Natural killer cell treated with Interleukin-12 subunit alpha and Interleukin-12 subunit beta and Interleukin-15 and Interleukin-18, amount 100 ng/mL, for 72 hours (primary cell): ENCODE measurements at regions not wholly inside any gene's neighbourhood (a gene's known extent, or its start where the extent isn't known, plus 50 kb on each side); places are given as distances from the start of the nearest gene placed in this dataset.

Source experiments
- ATAC-seq, 2 donors: fragments of 150-1000 bp; cut with Tn5 transposase in 1 of 2; sonication (Bioruptor Pico), chemical (Tn5 transposase) in 1 of 2; 2 replicates each; pipeline ENCODE4 v1.10.0; 2021
- DNase-seq: peaks from one replicate; pipeline ENCODE4 v3.0.0; 2022; ENCODE audit warnings: low spot score
- H3K27ac Mint-ChIP-seq, 2 donors: 1 replicate in 1 of 2; 2 replicates in 1 of 2; pipeline ENCODE4 v1.8.0; 2022; ENCODE audit warnings: mixed read lengths in 2 of 2, mild to moderate bottlenecking in 1 of 2, moderate library complexity in 1 of 2
- H3K27me3 Mint-ChIP-seq, 2 donors: 1 replicate in 1 of 2; 2 replicates in 1 of 2; pipeline ENCODE4 v1.8.0; 2022; ENCODE audit warnings: mixed read lengths in 2 of 2
- H3K36me3 Mint-ChIP-seq: one replicate; pipeline ENCODE4 v1.8.0; 2022; ENCODE audit warnings: mixed read lengths
- H3K4me1 Mint-ChIP-seq, 2 donors: 1 replicate in 1 of 2; 2 replicates in 1 of 2; pipeline ENCODE4 v1.8.0; 2022; ENCODE audit warnings: low read depth in 2 of 2, mixed read lengths in 2 of 2, mild to moderate bottlenecking in 1 of 2
- H3K4me3 Mint-ChIP-seq: one replicate; pipeline ENCODE4 v1.8.0; 2022; ENCODE audit warnings: mixed read lengths
- H3K9me3 Mint-ChIP-seq: 2 replicates; pipeline ENCODE4 v1.8.0; 2022; ENCODE audit warnings: mixed read lengths

- no peaks in the 10 kb centered on the region for H3K36me3 Mint-ChIP-seq
- no peaks in the 10 kb centered on the region for H3K4me1 Mint-ChIP-seq
- H3K27ac Mint-ChIP-seq = no peak overlapping the region
- DNase-seq (no peak), ATAC-seq (no peak)
- no peak overlapping the region for H3K4me3 Mint-ChIP-seq
- H3K27me3 Mint-ChIP-seq = no peaks in the 10 kb centered on the region
- peaks cover 16% of the 10 kb centered on the region for H3K9me3 Mint-ChIP-seq
Measured at GRCh38 chr18:30134020-30134419, 908.5 kb downstream of the DSC3 start.

DNA sequence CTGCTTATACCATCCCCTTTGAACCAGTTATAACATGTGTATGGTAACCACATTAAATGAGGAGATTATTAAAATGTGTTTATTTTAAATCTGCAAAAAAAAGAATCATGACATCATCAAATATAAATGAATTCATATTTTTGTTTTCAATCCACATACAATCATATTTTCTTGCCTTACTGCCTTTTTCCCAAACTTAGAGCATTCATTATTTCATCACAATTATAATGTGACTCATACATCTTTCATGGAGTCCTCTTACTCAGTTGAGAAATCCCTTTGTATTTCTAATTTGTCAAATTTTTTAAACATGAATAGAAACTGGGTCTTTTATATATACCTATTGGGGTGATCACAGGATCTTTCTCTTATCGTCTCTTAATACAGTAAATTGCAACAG lies 909.6 kb downstream of the DSC3 start:
- no peaks in the 10 kb centered on the region for H3K4me1 Mint-ChIP-seq
- H3K27ac Mint-ChIP-seq = no peak overlapping the region
- ATAC-seq (no peak), DNase-seq (no peak)
- no peak overlapping the region for H3K4me3 Mint-ChIP-seq
- H3K9me3 Mint-ChIP-seq = peaks cover 16% of the 10 kb centered on the region
- no peaks in the 10 kb centered on the region for H3K36me3 Mint-ChIP-seq
- no peaks in the 10 kb centered on the region for H3K27me3 Mint-ChIP-seq

- H3K4me3 Mint-ChIP-seq = no peak overlapping the region
- no peaks in the 10 kb centered on the region for H3K36me3 Mint-ChIP-seq
- no peak overlapping the region for H3K27ac Mint-ChIP-seq
- ATAC-seq (no peak), DNase-seq (no peak)
- peaks cover 8% of the 10 kb centered on the region for H3K9me3 Mint-ChIP-seq
- no peaks in the 10 kb centered on the region for H3K27me3 Mint-ChIP-seq
- H3K4me1 Mint-ChIP-seq = no peaks in the 10 kb centered on the region
Measured at GRCh38 chr18:30121397-30121796, 921.1 kb downstream of the DSC3 start.

DNA sequence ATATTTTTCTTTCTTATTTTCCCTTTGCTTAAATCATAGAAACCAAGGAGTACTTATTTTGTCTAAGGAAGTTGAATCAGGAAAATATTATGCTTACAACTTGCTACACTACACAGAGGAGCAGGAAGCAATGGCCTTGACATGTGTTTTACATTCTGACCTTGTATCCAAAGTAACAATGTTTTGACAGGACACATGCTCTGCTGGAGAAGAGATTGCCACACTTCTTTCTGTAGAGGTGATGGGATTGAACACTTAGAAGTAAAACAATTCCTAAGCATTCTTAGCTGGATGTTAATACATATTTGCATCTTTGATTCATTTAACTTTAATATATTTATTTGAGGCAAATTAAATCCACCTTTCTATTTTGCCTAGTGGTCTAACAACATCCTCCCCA lies 929.1 kb downstream of the DSC3 start:
- H3K4me3 Mint-ChIP-seq = no peak overlapping the region
- H3K27ac Mint-ChIP-seq = no peak overlapping the region
- H3K27me3 Mint-ChIP-seq = no peaks in the 10 kb centered on the region
- peaks cover 4% of the 10 kb centered on the region for H3K9me3 Mint-ChIP-seq
- H3K36me3 Mint-ChIP-seq = no peaks in the 10 kb centered on the region
- DNase-seq = no peak
- ATAC-seq = no peak
- H3K4me1 Mint-ChIP-seq = no peaks in the 10 kb centered on the region

DNA sequence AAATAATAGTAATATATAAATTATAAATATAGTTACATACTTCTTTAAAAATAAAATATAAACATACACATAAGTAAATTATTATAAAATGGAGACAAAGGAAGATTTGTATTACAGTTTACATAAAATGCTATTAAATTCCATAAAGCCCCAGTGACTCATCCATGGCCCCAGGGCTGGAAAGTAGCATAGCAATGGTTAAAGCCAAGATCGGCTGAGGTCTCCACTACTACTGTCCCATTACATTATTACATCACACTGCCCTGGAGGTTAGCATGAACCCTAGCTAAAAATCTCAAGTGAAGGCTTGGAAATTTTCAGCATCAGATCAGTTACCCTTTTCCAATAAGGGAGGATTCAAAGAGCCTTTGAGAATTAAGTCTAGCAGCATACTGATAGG lies 936.2 kb downstream of the DSC3 start:
- DNase-seq (no peak), ATAC-seq (no peak)
- H3K4me1 Mint-ChIP-seq = no peaks in the 10 kb centered on the region
- no peak overlapping the region for H3K4me3 Mint-ChIP-seq
- peaks cover 7% of the 10 kb centered on the region for H3K9me3 Mint-ChIP-seq
- no peaks in the 10 kb centered on the region for H3K36me3 Mint-ChIP-seq
- no peaks in the 10 kb centered on the region for H3K27me3 Mint-ChIP-seq
- H3K27ac Mint-ChIP-seq = no peak overlapping the region

DNA sequence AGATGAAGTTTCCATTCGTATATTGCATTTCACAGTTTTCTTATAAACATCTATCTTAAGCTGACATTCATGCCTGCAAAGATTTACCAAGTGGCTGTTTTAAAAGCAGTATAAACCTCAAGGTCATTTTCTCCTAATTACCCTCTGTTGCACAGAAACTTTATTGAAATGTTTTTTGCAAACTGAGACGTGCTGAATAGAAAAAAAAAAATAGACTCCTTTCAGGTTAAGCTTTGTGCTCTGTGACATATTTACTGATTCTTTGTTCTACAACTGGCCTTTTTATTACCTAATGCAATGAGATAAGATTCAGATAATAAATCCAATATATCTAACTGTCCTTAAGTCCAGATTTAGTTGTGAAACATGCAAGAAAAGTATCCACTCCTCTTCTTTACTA lies 938.7 kb downstream of the DSC3 start:
- Mint-ChIP-seq H3K9me3 (peaks cover 3% of the 10 kb centered on the region), H3K27me3 (no peaks in the 10 kb centered on the region), H3K4me1 (no peaks in the 10 kb centered on the region), H3K27ac (no peak overlapping the region), H3K36me3 (no peaks in the 10 kb centered on the region), H3K4me3 (no peak overlapping the region)
- DNase-seq = no peak
- ATAC-seq = no peak

DNA sequence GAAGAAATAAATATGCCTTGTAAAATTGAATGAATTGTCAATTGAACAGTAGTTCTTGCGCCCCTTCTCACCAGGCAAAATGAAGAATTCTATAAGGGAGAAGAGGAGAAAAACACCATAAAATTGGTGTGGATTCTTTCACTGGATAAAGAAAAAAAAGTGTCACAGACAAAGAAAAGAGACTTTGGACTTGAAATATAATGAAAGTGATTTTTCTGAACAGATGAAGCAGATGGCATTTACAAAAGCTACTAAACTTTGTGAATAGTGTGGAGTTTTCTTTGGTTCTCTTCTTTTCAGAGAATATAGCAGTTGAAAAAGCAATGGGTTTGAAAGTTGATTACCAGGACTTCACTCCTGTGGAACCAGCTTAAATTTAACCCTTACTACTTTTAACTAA lies 945.7 kb downstream of the DSC3 start:
- ATAC-seq (no peak), DNase-seq (no peak)
- H3K4me1 Mint-ChIP-seq = no peaks in the 10 kb centered on the region
- H3K4me3 Mint-ChIP-seq = no peak overlapping the region
- H3K27ac Mint-ChIP-seq = no peak overlapping the region
- H3K9me3 Mint-ChIP-seq = peaks cover 7% of the 10 kb centered on the region
- H3K36me3 Mint-ChIP-seq = no peaks in the 10 kb centered on the region
- no peaks in the 10 kb centered on the region for H3K27me3 Mint-ChIP-seq

DNA sequence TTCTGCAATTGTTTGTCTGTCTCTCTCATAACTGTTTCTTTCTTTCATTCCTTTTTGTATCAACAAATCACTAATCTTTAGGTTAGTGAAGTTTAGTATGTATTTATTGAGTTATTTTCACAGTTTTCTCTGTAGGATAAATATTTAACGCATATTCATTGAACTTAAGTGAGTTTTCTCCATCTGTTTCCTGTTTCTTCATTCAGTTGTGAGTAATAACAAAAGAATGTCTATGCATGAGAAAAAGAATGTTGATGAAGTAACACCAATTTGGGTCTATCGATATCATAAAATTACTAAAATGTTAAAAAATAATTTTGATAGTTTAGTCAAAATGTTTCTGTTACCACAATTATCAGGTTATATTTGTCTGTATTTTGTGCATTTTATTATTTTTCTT lies 948.0 kb downstream of the DSC3 start:
- Mint-ChIP-seq H3K4me1 (no peaks in the 10 kb centered on the region), H3K27me3 (no peaks in the 10 kb centered on the region), H3K27ac (no peak overlapping the region), H3K4me3 (no peak overlapping the region), H3K9me3 (peaks cover 7% of the 10 kb centered on the region), H3K36me3 (no peaks in the 10 kb centered on the region)
- ATAC-seq (no peak), DNase-seq (no peak)

- Mint-ChIP-seq H3K27ac (no peak overlapping the region), H3K27me3 (no peaks in the 10 kb centered on the region), H3K4me1 (no peaks in the 10 kb centered on the region), H3K9me3 (peaks cover 4% of the 10 kb centered on the region), H3K36me3 (no peaks in the 10 kb centered on the region), H3K4me3 (no peak overlapping the region)
- DNase-seq = no peak
- ATAC-seq = no peak
Measured at GRCh38 chr18:30093376-30093775, 949.2 kb downstream of the DSC3 start.

DNA sequence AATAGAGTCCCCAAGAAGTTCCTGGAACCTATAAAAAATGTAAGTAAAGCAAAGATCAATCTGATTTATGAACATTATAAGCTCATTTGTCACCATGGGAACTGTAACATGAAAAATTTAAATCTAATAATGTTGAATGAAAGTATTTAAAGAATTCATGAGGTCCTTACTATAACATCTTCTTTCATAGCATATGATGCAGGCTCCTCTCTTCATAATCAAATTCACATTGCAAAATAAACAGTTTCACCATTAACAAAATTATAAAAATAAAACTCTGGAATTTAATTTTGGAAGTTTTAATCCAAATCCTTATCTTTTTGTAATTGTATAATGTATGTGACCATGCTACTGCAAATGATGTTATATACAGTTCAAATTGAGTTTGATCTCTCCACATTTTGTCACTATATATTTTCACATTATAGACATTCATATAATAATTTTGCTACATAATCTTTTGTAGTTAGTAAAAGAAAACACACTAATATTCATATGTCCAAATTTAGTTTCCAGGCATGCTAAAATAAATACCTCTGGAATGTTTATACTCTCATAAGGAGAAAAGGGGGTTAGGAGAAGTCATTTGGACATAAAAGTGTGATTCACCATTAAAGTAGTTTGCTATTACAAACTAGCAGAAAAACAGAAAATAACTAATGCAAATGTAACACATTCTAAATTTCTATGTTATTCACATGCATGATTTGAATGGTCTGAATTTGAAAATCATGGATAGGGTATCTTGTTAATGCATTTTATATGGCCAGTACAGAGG lies 954.1 kb downstream of the DSC3 start:
- Mint-ChIP-seq H3K4me3 (no peak overlapping the region), H3K27ac (no peak overlapping the region), H3K27me3 (no peaks in the 10 kb centered on the region)

DNA sequence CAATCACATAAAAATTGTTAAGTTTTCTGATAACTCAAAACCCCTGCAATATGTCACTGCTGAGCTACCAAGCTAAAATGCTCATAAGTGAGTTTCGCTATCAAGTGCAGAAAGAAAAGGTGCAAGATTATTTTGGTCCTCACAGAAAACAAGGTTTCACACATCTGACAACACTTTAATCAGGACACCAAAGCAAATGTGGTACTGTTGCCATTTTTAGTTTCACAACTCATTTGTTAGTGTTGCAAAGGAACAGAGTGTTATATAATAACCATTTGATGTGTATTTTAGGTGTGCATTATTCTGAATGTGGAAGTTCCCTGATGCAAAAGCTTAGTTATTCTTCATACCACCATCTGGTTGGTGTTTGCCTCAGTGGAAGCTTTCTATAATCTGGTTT lies 956.2 kb downstream of the DSC3 start:
- Mint-ChIP-seq H3K9me3 (peaks cover 17% of the 10 kb centered on the region), H3K4me1 (no peaks in the 10 kb centered on the region), H3K27ac (no peak overlapping the region), H3K36me3 (peaks cover 5% of the 10 kb centered on the region), H3K4me3 (no peak overlapping the region), H3K27me3 (no peaks in the 10 kb centered on the region)
- ATAC-seq (no peak), DNase-seq (no peak)

More for the DNA sequence above, 954.1 kb downstream of the DSC3 start:
- ATAC-seq (no peak), DNase-seq (no peak)
- Mint-ChIP-seq H3K4me1 (no peaks in the 10 kb centered on the region), H3K36me3 (peaks cover 5% of the 10 kb centered on the region), H3K9me3 (peaks cover 11% of the 10 kb centered on the region)

GRCh38 chr18:30081122-30081521 lies 961.4 kb downstream of the DSC3 start:
- H3K36me3 Mint-ChIP-seq = peaks cover 5% of the 10 kb centered on the region
- DNase-seq (no peak), ATAC-seq (no peak)
- no peak overlapping the region for H3K4me3 Mint-ChIP-seq
- H3K27me3 Mint-ChIP-seq = no peaks in the 10 kb centered on the region
- H3K9me3 Mint-ChIP-seq = peaks cover 24% of the 10 kb centered on the region
- H3K4me1 Mint-ChIP-seq = no peaks in the 10 kb centered on the region
- no peak overlapping the region for H3K27ac Mint-ChIP-seq

DNA sequence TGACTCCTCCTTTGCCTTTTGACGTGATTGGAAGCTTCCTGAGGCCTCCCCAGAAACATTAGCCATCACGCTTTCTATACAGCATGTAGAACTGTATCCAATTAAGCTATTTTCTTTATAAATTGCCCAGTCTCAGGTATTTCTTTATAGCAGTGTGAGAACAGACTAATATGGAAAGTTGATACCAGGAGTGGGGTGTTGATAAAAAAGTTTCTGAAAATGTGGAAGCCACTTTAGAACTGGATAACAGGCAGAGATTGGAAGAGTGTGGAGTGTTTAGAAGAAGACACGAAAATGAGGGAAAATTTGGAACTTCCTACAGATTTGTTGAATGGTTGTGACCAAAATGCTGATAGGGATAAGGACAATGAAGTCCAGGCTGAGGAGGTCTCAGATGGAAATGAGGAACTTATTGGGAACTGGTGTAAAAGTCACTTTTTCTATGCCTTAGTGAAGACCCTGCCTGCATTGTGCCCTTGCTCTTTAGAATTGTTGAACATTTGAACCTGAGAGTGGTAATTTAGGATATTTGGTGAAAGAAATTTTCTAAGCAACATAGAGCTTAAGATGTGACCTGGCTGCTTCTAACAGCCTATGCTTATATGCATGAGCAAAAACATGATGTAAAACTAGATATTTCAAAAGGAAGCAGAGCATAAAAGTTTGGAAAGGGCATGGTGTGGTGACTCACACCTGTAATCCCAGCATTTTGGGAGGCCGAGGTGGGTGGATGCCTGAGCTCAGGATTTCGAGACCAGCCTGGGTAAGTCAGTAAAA lies 969.7 kb downstream of the DSC3 start:
- DNase-seq (no peak), ATAC-seq (no peak)
- H3K4me3 Mint-ChIP-seq = no peak overlapping the region
- H3K9me3 Mint-ChIP-seq = peaks cover 24% of the 10 kb centered on the region
- H3K27ac Mint-ChIP-seq = no peak overlapping the region
- H3K4me1 Mint-ChIP-seq = no peaks in the 10 kb centered on the region
- H3K27me3 Mint-ChIP-seq = no peaks in the 10 kb centered on the region
- peaks cover 7% of the 10 kb centered on the region for H3K36me3 Mint-ChIP-seq

DNA sequence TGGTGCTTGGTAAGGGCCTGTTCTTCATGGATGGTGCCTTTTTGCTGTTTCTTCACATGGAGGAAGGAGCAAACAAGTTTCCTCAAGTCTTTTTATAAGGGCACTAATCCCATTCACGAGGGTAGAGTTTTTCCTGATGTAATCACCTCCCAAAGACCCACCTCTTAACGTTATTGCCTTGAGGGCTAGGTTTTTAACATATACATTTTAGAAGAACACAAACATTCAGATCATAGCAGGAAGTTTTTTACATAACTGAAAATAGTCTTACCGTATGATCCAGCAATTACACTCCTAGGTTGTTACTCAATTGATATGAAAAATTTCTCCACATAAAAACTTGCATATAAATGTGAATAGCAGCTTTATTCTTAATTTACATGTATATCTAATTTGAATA lies 976.3 kb downstream of the DSC3 start:
- H3K27me3 Mint-ChIP-seq = no peaks in the 10 kb centered on the region
- no peak overlapping the region for H3K27ac Mint-ChIP-seq
- DNase-seq (no peak), ATAC-seq (no peak)
- no peak overlapping the region for H3K4me3 Mint-ChIP-seq
- H3K9me3 Mint-ChIP-seq = peaks cover 12% of the 10 kb centered on the region
- peaks cover 3% of the 10 kb centered on the region for H3K36me3 Mint-ChIP-seq
- no peaks in the 10 kb centered on the region for H3K4me1 Mint-ChIP-seq
